K562 (cell line): ENCODE measurements at regions not wholly inside any gene's neighbourhood (a gene's known extent, or its start where the extent isn't known, plus 50 kb on each side); places are given as distances from the start of the nearest gene placed in this dataset.

Experiments
- ATAC-seq: fragments of 200-7000 bp; cut with Tn5 transposase; 3 replicates; pipeline ENCODE4 v1.9.1; 2020; ENCODE audit warnings: moderate library complexity
- BruUV-seq: library from RNA; stranded (reverse); fragments of 400-500 nt; replicated peaks from 2 replicates; lab custom pipeline; 2021; lab: Mats Ljungman, UMichigan
- CTCF ChIA-PET: fragments of 300-600 bp; formaldehyde crosslinking; extraction: SDS; loops from one replicate; lab custom pipeline; 2021; ENCODE audit warnings: low intra/inter-chr PET ratio; lab: Yijun Ruan, JAX
- POLR2A ChIA-PET: fragments of 300-600, 350-650 bp; sonication (Branson Sonifier 250); formaldehyde crosslinking; extraction: SDS; loops from one replicate; lab custom pipeline; 2021; ENCODE audit warnings: antibody characterized with exemption, inconsistent platforms; lab: Yijun Ruan, JAX
- DNase-seq, 4 experiments: peaks; one replicate each; pipeline versions ENCODE4 v3.0.0 to v3.0.0-alpha.2; 2011 to 2018; ENCODE audit warnings: low spot score in 3 of 4, mixed read lengths in 3 of 4; ENCODE audit errors: extremely low read depth in 1 of 4
- FAIRE-seq: peaks from 2 replicates; lab custom pipeline; 2011; peaks lifted over from hg19 to GRCh38; lab: Jason Lieb, UNC
- H2AFZ ChIP-seq: 2 replicates; pipeline ENCODE4 v1.6.0; 2011; ENCODE audit warnings: low read depth, low read length, control low read depth, inconsistent platforms
- H3K27ac ChIP-seq: fragments of 200-600 bp; 3 replicates; pipeline ENCODE4 v1.8.0; 2011; ENCODE audit warnings: low read depth, mild to moderate bottlenecking, control low read depth, inconsistent platforms, low read length, moderate library complexity, mixed read lengths; ENCODE audit errors: extremely low read depth
- H3K27me3 ChIP-seq, 2 experiments: fragments of 300-600 bp in 1 of 2; 2 replicates in 1 of 2; 3 replicates in 1 of 2; pipeline versions ENCODE4 v1.6.0 to v1.8.0; 2011; ENCODE audit warnings: inconsistent platforms in 2 of 2, low read length in 2 of 2, mild to moderate bottlenecking in 1 of 2, mixed read lengths in 1 of 2, moderate library complexity in 1 of 2; ENCODE audit not compliant: control insufficient read depth in 2 of 2, insufficient read depth in 2 of 2
- H3K36me3 ChIP-seq: fragments of 300-600 bp; 3 replicates; pipeline ENCODE4 v1.8.0; 2011; ENCODE audit warnings: mild to moderate bottlenecking, low read length, inconsistent platforms; ENCODE audit not compliant: control insufficient read depth, insufficient read depth
- H3K4me1 ChIP-seq, 2 experiments: fragments of 200-600 bp in 1 of 2; replicated peaks in 1 of 2; 2 replicates in 1 of 2; 3 replicates in 1 of 2; pipeline versions ENCODE4 v1.5.1 to v1.8.0; 2011; ENCODE audit warnings: inconsistent platforms in 2 of 2, low read length in 2 of 2, mild to moderate bottlenecking in 1 of 2, mixed read lengths in 1 of 2, moderate library complexity in 1 of 2; ENCODE audit not compliant: control insufficient read depth in 2 of 2, insufficient read depth in 2 of 2
- H3K4me2 ChIP-seq: 2 replicates; pipeline ENCODE4 v1.6.1; 2011; ENCODE audit warnings: low read length, control low read depth, inconsistent platforms, mixed read lengths; ENCODE audit not compliant: insufficient read depth
- H3K4me3 ChIP-seq: fragments of 200-600 bp; sonication (generic), shearing (Covaris generic); 2 replicates; pipeline ENCODE4 v1.5.1; 2016; ENCODE audit warnings: control low read depth, inconsistent platforms
- H3K79me2 ChIP-seq: fragments of 200-600 bp; 3 replicates; pipeline ENCODE4 v1.8.0; 2011; ENCODE audit warnings: low read length, inconsistent platforms; ENCODE audit not compliant: control insufficient read depth, insufficient read depth
- H3K9ac ChIP-seq, 2 experiments: 2 replicates each; pipeline versions ENCODE4 v1.6.0 to v1.6.1; 2011; ENCODE audit warnings: low read depth in 2 of 2, low read length in 2 of 2, control low read depth in 1 of 2, inconsistent platforms in 1 of 2, mild to moderate bottlenecking in 1 of 2, mixed read lengths in 1 of 2; ENCODE audit not compliant: insufficient read depth in 1 of 2
- H3K9me1 ChIP-seq: one replicate; pipeline ENCODE4 v1.6.0; 2011; ENCODE audit warnings: inconsistent platforms, mild to moderate bottlenecking, low read length, moderate library complexity; ENCODE audit not compliant: control insufficient read depth, insufficient read depth
- H3K9me3 ChIP-seq: replicated peaks from 2 replicates; pipeline ENCODE4 v1.5.1; 2011; ENCODE audit warnings: low read depth, low read length, inconsistent platforms; ENCODE audit not compliant: control insufficient read depth, insufficient read depth
- H4K20me1 ChIP-seq: replicated peaks from 2 replicates; pipeline ENCODE4 v1.6.1; 2011; ENCODE audit warnings: low read length, inconsistent platforms, mixed read lengths; ENCODE audit not compliant: control insufficient read depth, insufficient read depth
- ARID4B ChIP-seq: sonication (generic); formaldehyde crosslinking; IDR thresholded peaks from 2 replicates; pipeline ENCODE4 v1.8.0; 2022; ENCODE audit warnings: mild to moderate bottlenecking, missing genetic modification reagents
- DLX4 ChIP-seq: fragments of 250-450 bp; sonication (Bioruptor Pico); IDR thresholded peaks from 2 replicates; pipeline ENCODE4 v1.6.1; 2021; ENCODE audit warnings: mild to moderate bottlenecking
- FOXK1 ChIP-seq: sonication (generic); formaldehyde crosslinking; IDR thresholded peaks from 2 replicates; pipeline ENCODE4 v1.8.0; 2022; ENCODE audit warnings: missing genetic modification reagents, mild to moderate bottlenecking, borderline replicate concordance
- HSF4 ChIP-seq: fragments of 250-450 bp; sonication (Bioruptor Pico); IDR thresholded peaks from 2 replicates; pipeline ENCODE4 v2.1.2; 2022; ENCODE audit warnings: mild to moderate bottlenecking, moderate library complexity, borderline replicate concordance
- MAX ChIP-seq: sonication (generic); formaldehyde crosslinking; IDR thresholded peaks from 2 replicates; pipeline ENCODE4 v1.9.0; 2022; ENCODE audit warnings: mild to moderate bottlenecking, missing genetic modification reagents
- POLR2AphosphoS2 ChIP-seq: IDR thresholded peaks from 2 replicates; pipeline ENCODE4 v1.6.1; 2012; ENCODE audit warnings: low read length, improper control_type of control experiment
- SUPT5H ChIP-seq: fragments of 450-650 bp; IDR thresholded peaks from 2 replicates; pipeline ENCODE4 v1.6.1; 2016
- ZFP36 ChIP-seq: fragments of 150-350 bp; IDR thresholded peaks from 2 replicates; pipeline ENCODE4 v1.6.1; 2018; ENCODE audit warnings: low read length, low read depth; ENCODE audit not compliant: partially characterized antibody
- ZNF586 ChIP-seq: fragments of 450-650 bp; formaldehyde crosslinking; conservative IDR thresholded peaks from 2 replicates; pipeline ENCODE4 v1.4.0; 2020; ENCODE audit warnings: mild to moderate bottlenecking, moderate library complexity
- WGBS: fragments of 100-300 bp; shearing (Covaris generic); methylation state at CpG from one replicate; pipeline ENCODE4 v1.1.6; 2016; ENCODE audit warnings: low coverage, mixed read lengths; ENCODE audit not compliant: insufficient coverage; ENCODE audit errors: missing lambda C conversion rate; 5-methylcytosine and 5-hydroxymethylcytosine counted together
- in situ Hi-C: fragments of 300-500 bp; cut with MboI; formaldehyde crosslinking; loops from 4 replicates; pipeline ENCODE4 v1.15.0; 2018; ENCODE audit warnings: inconsistent platforms, mixed read lengths
- intact Hi-C: fragments of 100-400 bp; cut with micrococcal nuclease; formaldehyde crosslinking; loops from 2 replicates; pipeline ENCODE4 v1.14.2; 2022

- no peak overlapping the region for H3K9ac ChIP-seq
- H3K27me3 ChIP-seq: peaks cover 0 to 53% of the 10 kb centered on the region in 2 experiments; a peak in 2 of 5 replicates
- no peaks in the 10 kb centered on the region for H3K36me3 ChIP-seq
- CTCF ChIA-PET: no interaction called here
- intact Hi-C loops: no loop called here
- WGBS: 7% methylated on average over 10 of the region's 15 CpGs
- no peaks in the 10 kb centered on the region for H4K20me1 ChIP-seq
- no peak for ATAC-seq
- H2AFZ ChIP-seq: no peak overlapping the region
- no peaks in the 10 kb centered on the region for H3K9me3 ChIP-seq
- POLR2A ChIA-PET: interaction anchor here (0.7 kb wide), 1 partner anchor 151 kb away, joined by 3 read pairs; no protein-coding TSS in a partner anchor
- no peak for FAIRE-seq
- H3K4me3 ChIP-seq: no peak overlapping the region
- DNase-seq: no peak
- H3K4me1 ChIP-seq: no peaks in the 10 kb centered on the region
- no peaks in the 10 kb centered on the region for H3K9me1 ChIP-seq
- no TSS peak for BruUV-seq
- TF ChIP-seq DLX4 (CRISPR knock-in tag) (no peak), MAX (CRISPR knock-in tag) (no peak), HSF4 (CRISPR knock-in tag) (no peak), ARID4B (CRISPR knock-in tag) (no peak), POLR2AphosphoS2 (no peak), ZFP36 (no peak), ZNF586 (CRISPR knock-in tag) (no peak), FOXK1 (CRISPR knock-in tag) (no peak), SUPT5H (no peak)
- in situ Hi-C loops: no loop called here
- H3K27ac ChIP-seq: no peak overlapping the region
- no peak overlapping the region for H3K4me2 ChIP-seq
- H3K79me2 ChIP-seq: no peaks in the 10 kb centered on the region
These were observed 132.1 kb upstream of the RTL1 start for GRCh38 chr14:101035466-101036225.
